ENCODE measurements at regions not wholly inside any gene's neighbourhood (a gene's known extent, or its start where the extent isn't known, plus 50 kb on each side); places are given as distances from the start of the nearest gene placed in this dataset.

DNA sequence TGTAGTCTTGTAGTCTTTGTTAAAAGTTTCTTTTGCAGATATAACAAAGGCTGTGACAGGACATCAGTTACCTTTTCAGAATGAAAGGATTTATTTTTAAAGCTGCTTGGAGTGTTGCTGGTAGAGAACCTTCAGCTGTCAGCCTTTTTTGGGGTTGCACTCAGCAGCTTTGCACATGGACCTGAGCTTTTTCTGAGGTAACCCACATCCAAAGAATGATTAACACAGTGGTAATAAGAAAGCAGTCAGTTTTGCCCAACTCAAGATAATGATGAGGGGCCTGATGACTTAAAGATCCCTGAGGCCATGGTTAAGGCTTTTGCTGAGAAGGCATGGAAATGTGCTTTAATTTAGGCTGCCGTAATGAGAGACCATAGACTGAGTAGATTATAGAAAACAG is 1042.7 kb downstream of the PLOD2 start:
- H3K36me3 Mint-ChIP-seq, result no peaks in the 10 kb centered on the region

GRCh38 chr3:145124900-145125678 is 1035.9 kb downstream of the PLOD2 start:
- Mint-ChIP-seq H3K27me3 (no peaks in the 10 kb centered on the region), H3K4me1 (ENCODE audit: unreplicated experiment) (no peaks in the 10 kb centered on the region)

More for the DNA sequence above, 1042.7 kb downstream of the PLOD2 start:
- Mint-ChIP-seq H3K4me1 (ENCODE audit: unreplicated experiment) (no peaks in the 10 kb centered on the region), H3K4me3 (no peak overlapping the region), H3K27ac (no peak overlapping the region), H3K9me3 (no peaks in the 10 kb centered on the region), H3K27me3 (no peaks in the 10 kb centered on the region)
- TF ChIP-seq CTCF (conservative IDR thresholded peaks at IDR 0.05), result no peak
- DNase-seq (ENCODE audit: extremely low spot score, unreplicated experiment), result no peak

DNA sequence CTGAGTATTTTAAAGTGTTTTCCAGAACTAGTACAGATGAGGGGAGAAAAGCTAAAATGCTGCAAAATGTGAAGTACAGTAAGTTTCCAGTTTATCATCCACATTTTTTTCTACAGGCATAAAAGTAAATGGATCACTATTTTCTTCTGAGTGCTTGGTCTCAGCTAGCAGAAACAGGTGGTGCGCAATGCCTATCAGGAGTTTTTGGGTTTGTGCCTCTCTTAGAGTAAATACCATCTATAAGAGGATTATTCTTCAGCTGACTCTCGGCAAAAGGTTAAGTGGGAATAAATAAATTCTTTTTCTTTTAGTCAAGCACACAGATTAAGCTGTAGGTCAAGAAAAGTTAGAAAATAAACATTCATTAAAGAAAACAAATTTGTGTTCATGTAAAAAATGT is 1027.7 kb downstream of the PLOD2 start:
- no peak for DNase-seq (ENCODE audit: extremely low spot score, unreplicated experiment)
- Mint-ChIP-seq H3K4me1 (ENCODE audit: unreplicated experiment) (no peaks in the 10 kb centered on the region), H3K9me3 (no peaks in the 10 kb centered on the region)

More at GRCh38 chr3:145124900-145125678, 1035.9 kb downstream of the PLOD2 start:
- Mint-ChIP-seq H3K36me3 (no peaks in the 10 kb centered on the region), H3K27ac (no peak overlapping the region), H3K4me3 (no peak overlapping the region), H3K9me3 (no peaks in the 10 kb centered on the region)
- no peak for TF ChIP-seq CTCF (conservative IDR thresholded peaks at IDR 0.05)
- DNase-seq (ENCODE audit: extremely low spot score, unreplicated experiment), result no peak

DNA sequence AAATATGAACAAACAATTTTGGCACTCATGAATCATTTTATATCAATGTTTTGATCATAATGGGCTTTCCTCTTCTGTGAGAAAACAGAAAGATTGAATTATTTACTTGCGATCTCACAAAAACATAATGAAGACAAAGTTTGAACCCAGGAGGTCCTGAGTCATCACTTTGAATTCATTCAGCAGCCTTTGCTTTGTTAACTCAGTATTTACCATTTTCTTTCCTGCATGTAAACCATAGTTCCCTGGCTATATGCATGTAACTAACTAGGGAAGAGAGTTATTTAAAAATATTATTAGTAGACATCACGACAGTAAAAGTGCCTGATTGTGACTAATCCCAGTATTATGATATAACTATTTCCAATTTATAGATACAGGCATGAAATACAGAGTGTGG is 1026.2 kb downstream of the PLOD2 start:
- no peak for TF ChIP-seq CTCF (conservative IDR thresholded peaks at IDR 0.05)
- DNase-seq (ENCODE audit: extremely low spot score, unreplicated experiment), result no peak
- Mint-ChIP-seq H3K36me3 (no peaks in the 10 kb centered on the region), H3K27me3 (no peaks in the 10 kb centered on the region), H3K4me1 (ENCODE audit: unreplicated experiment) (no peaks in the 10 kb centered on the region), H3K27ac (no peak overlapping the region), H3K4me3 (no peak overlapping the region), H3K9me3 (no peaks in the 10 kb centered on the region)

More for the DNA sequence above, 1027.7 kb downstream of the PLOD2 start:
- Mint-ChIP-seq H3K27me3 (no peaks in the 10 kb centered on the region), H3K4me3 (no peak overlapping the region), H3K36me3 (no peaks in the 10 kb centered on the region), H3K27ac (no peak overlapping the region)
- TF ChIP-seq CTCF (conservative IDR thresholded peaks at IDR 0.05), result no peak

DNA sequence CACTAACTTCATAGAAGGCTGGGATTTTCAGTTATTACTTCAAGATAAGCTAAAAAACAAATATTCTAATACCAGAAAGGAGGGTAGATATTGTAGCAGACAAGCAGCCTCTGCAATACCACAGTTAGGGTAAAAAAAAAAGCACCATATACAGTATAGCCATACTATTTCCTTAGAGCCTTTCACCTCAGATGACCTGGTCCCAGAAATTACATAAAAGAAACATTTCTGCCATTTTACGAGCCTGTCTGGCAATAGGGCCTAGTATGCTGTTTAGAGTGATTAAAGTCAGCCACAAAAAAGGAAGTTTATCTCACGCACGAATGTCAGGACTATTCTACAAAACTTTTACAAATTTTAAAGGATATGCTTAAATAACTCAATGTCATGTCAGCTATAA is 1016.6 kb downstream of the PLOD2 start:
- peaks cover 3% of the 10 kb centered on the region for H3K9me3 Mint-ChIP-seq
- no peaks in the 10 kb centered on the region for H3K4me1 Mint-ChIP-seq (ENCODE audit: unreplicated experiment)
- DNase-seq (ENCODE audit: extremely low spot score, unreplicated experiment), result no peak
- no peaks in the 10 kb centered on the region for H3K27me3 Mint-ChIP-seq
- H3K36me3 Mint-ChIP-seq, result no peaks in the 10 kb centered on the region
- H3K4me3 Mint-ChIP-seq, result no peak overlapping the region
- TF ChIP-seq CTCF (conservative IDR thresholded peaks at IDR 0.05), result no peak
- no peak overlapping the region for H3K27ac Mint-ChIP-seq
